H7 (cell line): ENCODE measurements at regions not wholly inside any gene's neighbourhood (a gene's known extent, or its start where the extent isn't known, plus 50 kb on each side); places are given as distances from the start of the nearest gene placed in this dataset.
"Not testable (repeated sequence)": the region's sequence is repeated elsewhere in the genome, so short reads cannot be mapped to it uniquely, and the experiment has no call there.

ENCODE experiments used
- DNase-seq: peaks from one replicate; pipeline ENCODE4 v3.0.0; 2012
- H3K27me3 ChIP-seq: 2 replicates; pipeline ENCODE4 v1.6.0; 2011; ENCODE audit warnings: mild to moderate bottlenecking, low read length; ENCODE audit not compliant: control insufficient read depth, insufficient read depth
- H3K36me3 ChIP-seq: replicated peaks from 2 replicates; pipeline ENCODE4 v1.5.1; 2011; ENCODE audit warnings: low read length; ENCODE audit not compliant: control insufficient read depth, insufficient read depth
- H3K4me3 ChIP-seq: 2 replicates; pipeline ENCODE4 v1.5.1; 2011; ENCODE audit warnings: low read depth, mild to moderate bottlenecking, control low read depth, low read length, moderate library complexity; ENCODE audit not compliant: insufficient read depth

- H3K27me3 ChIP-seq, result no peaks in the 10 kb centered on the region
- DNase-seq, result no peak
- H3K4me3 ChIP-seq, result no peak overlapping the region
- H3K36me3 ChIP-seq, result no peaks in the 10 kb centered on the region
Measured at GRCh38 chr5:3449481-3449880, 146.2 kb upstream of the IRX1 start.

GRCh38 chr5:3446410-3446809 lies 149.2 kb upstream of the IRX1 start:
- DNase-seq, result no peak
- H3K4me3 ChIP-seq, result no peak overlapping the region
- no peaks in the 10 kb centered on the region for H3K36me3 ChIP-seq
- no peaks in the 10 kb centered on the region for H3K27me3 ChIP-seq

GRCh38 chr5:3445517-3445916 lies 150.1 kb upstream of the IRX1 start:
- not testable (repeated sequence) for H3K27me3 ChIP-seq, H3K4me3 ChIP-seq, DNase-seq, H3K36me3 ChIP-seq

GRCh38 chr5:3432135-3432534 lies 163.5 kb upstream of the IRX1 start:
- Histone ChIP-seq H3K36me3 (no peaks in the 10 kb centered on the region), H3K4me3 (no peak overlapping the region), H3K27me3 (no peaks in the 10 kb centered on the region)
- DNase-seq, result no peak

GRCh38 chr5:3430691-3431090 lies 164.9 kb upstream of the IRX1 start:
- peak; percentile 40 for DNase-seq
- Histone ChIP-seq H3K4me3 (no peak overlapping the region), H3K36me3 (no peaks in the 10 kb centered on the region)

GRCh38 chr5:3429962-3430361 lies 165.7 kb upstream of the IRX1 start:
- H3K36me3 ChIP-seq, result no peaks in the 10 kb centered on the region
- no peak for DNase-seq
- H3K27me3 ChIP-seq, result no peaks in the 10 kb centered on the region
- no peak overlapping the region for H3K4me3 ChIP-seq

More at GRCh38 chr5:3430691-3431090, 164.9 kb upstream of the IRX1 start:
- H3K27me3 ChIP-seq, result no peaks in the 10 kb centered on the region

- DNase-seq, result peak; percentile 71
- Histone ChIP-seq H3K27me3 (no peaks in the 10 kb centered on the region), H3K4me3 (no peak overlapping the region), H3K36me3 (no peaks in the 10 kb centered on the region)
Measured at GRCh38 chr5:3428334-3428733, 167.3 kb upstream of the IRX1 start.

- H3K4me3 ChIP-seq, result no peak overlapping the region
- no peaks in the 10 kb centered on the region for H3K36me3 ChIP-seq
- DNase-seq, result no peak
- no peaks in the 10 kb centered on the region for H3K27me3 ChIP-seq
Measured at GRCh38 chr5:3424946-3425345, 170.7 kb upstream of the IRX1 start.

- DNase-seq, result peak; percentile 83
- no peaks in the 10 kb centered on the region for H3K36me3 ChIP-seq
- no peaks in the 10 kb centered on the region for H3K27me3 ChIP-seq
- H3K4me3 ChIP-seq, result no peak overlapping the region
Measured at GRCh38 chr5:3417376-3417943, 178.2 kb upstream of the IRX1 start.

- no peaks in the 10 kb centered on the region for H3K36me3 ChIP-seq
- no peak for DNase-seq
- H3K27me3 ChIP-seq, result no peaks in the 10 kb centered on the region
- no peak overlapping the region for H3K4me3 ChIP-seq
Measured at GRCh38 chr5:3414371-3414770, 181.3 kb upstream of the IRX1 start.

GRCh38 chr5:3412146-3412545 lies 183.5 kb upstream of the IRX1 start:
- no peak for DNase-seq
- Histone ChIP-seq H3K36me3 (no peaks in the 10 kb centered on the region), H3K27me3 (no peaks in the 10 kb centered on the region), H3K4me3 (no peak overlapping the region)

GRCh38 chr5:3411363-3411762 lies 184.3 kb upstream of the IRX1 start:
- Histone ChIP-seq H3K27me3 (no peaks in the 10 kb centered on the region), H3K4me3 (no peak overlapping the region), H3K36me3 (no peaks in the 10 kb centered on the region)
- no peak for DNase-seq

- no peaks in the 10 kb centered on the region for H3K27me3 ChIP-seq
- no peaks in the 10 kb centered on the region for H3K36me3 ChIP-seq
- H3K4me3 ChIP-seq, result no peak overlapping the region
- DNase-seq, result no peak
Measured at GRCh38 chr5:3401635-3402034, 194.0 kb upstream of the IRX1 start.

- Histone ChIP-seq H3K36me3 (no peaks in the 10 kb centered on the region), H3K4me3 (no peak overlapping the region), H3K27me3 (no peaks in the 10 kb centered on the region)
- DNase-seq, result no peak
Measured at GRCh38 chr5:3400659-3401058, 195.0 kb upstream of the IRX1 start.

GRCh38 chr5:3394891-3395599 lies 200.6 kb upstream of the IRX1 start:
- no peaks in the 10 kb centered on the region for H3K36me3 ChIP-seq
- H3K27me3 ChIP-seq, result no peaks in the 10 kb centered on the region
- H3K4me3 ChIP-seq, result no peak overlapping the region
- DNase-seq, result peak; percentile 53
